Astrocyte of the spinal cord (primary cell): ENCODE measurements at regions not wholly inside any gene's neighbourhood (a gene's known extent, or its start where the extent isn't known, plus 50 kb on each side); places are given as distances from the start of the nearest gene placed in this dataset.

Experiments
- DNase-seq: peaks from one replicate; pipeline ENCODE4 v3.0.0; 2011; ENCODE audit warnings: low read depth, low spot score
- H3K4me3 ChIP-seq: 2 replicates; pipeline ENCODE4 v1.5.1; 2011; ENCODE audit warnings: low read depth, mild to moderate bottlenecking, low read length, moderate library complexity
- in situ Hi-C: cut with HindIII; loops from 2 replicates; pipeline ENCODE4 v1.10.0; 2017; ENCODE audit warnings: low sequenced_read_pairs
- TF ChIP-seq, protein P1 (sequence below): IDR thresholded peaks from 2 replicates; pipeline ENCODE4 v1.5.1; 2012; ENCODE audit warnings: low read depth, mild to moderate bottlenecking, low read length, inconsistent platforms

DNA sequence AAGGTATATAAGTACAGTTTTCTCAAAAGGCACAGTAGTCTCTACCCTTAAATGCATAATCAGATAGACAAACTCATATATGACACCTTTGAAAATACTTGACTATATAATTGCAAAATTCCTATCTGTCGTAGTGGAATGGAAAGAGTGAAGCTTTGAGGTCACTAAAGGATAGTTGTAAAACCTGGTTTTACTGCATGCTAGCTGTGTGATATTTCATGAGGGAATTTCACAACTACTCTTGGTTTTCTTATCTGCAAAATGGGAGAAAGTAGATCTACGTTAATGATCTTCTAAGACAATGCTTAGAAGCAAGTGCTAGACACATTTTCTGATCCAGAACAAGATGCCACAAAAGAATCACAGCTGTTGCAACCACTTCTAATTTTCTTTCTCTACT lies 332.2 kb downstream of the AASDHPPT start:
- no peak for DNase-seq
- no peak overlapping the region for H3K4me3 ChIP-seq
- in situ Hi-C loops: no loop called here
- TF ChIP-seq, protein P1, sequence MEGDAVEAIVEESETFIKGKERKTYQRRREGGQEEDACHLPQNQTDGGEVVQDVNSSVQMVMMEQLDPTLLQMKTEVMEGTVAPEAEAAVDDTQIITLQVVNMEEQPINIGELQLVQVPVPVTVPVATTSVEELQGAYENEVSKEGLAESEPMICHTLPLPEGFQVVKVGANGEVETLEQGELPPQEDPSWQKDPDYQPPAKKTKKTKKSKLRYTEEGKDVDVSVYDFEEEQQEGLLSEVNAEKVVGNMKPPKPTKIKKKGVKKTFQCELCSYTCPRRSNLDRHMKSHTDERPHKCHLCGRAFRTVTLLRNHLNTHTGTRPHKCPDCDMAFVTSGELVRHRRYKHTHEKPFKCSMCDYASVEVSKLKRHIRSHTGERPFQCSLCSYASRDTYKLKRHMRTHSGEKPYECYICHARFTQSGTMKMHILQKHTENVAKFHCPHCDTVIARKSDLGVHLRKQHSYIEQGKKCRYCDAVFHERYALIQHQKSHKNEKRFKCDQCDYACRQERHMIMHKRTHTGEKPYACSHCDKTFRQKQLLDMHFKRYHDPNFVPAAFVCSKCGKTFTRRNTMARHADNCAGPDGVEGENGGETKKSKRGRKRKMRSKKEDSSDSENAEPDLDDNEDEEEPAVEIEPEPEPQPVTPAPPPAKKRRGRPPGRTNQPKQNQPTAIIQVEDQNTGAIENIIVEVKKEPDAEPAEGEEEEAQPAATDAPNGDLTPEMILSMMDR: no peak

DNA sequence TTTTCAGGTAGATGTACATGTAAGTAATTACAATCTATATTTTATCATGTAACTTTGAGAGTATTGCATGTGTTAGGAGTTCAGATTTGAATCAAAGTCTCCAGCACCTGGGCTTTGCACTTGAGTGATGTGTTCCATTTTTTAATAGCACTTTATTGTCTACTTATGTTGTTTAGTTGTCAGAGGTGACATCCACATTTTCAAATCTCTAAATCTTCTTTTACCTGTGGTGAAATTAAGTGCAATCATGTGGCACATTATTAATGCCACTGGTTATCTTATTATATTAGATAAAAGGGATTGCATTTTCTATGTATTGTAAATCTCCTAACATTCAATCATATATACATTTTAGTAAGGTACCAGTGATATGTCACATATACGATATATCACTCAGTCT lies 333.4 kb downstream of the AASDHPPT start:
- no peak overlapping the region for H3K4me3 ChIP-seq
- in situ Hi-C loops: no loop called here
- TF ChIP-seq, protein P1: no peak
- no peak for DNase-seq

DNA sequence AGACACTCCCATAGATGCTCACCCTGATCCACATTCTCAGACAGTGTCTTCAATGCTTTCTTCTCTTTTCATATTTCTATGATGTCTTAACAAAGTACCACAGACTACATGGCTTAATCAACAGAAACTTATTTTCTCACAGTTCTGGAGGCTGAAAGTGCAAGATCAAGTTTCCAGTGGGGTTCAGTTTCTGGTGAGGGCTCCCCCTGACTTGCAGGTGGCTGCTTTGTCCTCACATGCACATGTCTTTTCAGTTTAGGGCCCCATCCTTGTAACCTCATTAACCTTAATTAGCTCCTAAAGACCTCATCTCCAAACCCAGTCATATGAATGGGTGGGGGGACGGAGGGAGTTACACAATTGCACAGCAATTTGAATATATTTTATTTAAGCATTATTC lies 335.8 kb downstream of the AASDHPPT start:
- no peak overlapping the region for H3K4me3 ChIP-seq
- DNase-seq: no peak
- TF ChIP-seq, protein P1: no peak
- in situ Hi-C loops: no loop called here

DNA sequence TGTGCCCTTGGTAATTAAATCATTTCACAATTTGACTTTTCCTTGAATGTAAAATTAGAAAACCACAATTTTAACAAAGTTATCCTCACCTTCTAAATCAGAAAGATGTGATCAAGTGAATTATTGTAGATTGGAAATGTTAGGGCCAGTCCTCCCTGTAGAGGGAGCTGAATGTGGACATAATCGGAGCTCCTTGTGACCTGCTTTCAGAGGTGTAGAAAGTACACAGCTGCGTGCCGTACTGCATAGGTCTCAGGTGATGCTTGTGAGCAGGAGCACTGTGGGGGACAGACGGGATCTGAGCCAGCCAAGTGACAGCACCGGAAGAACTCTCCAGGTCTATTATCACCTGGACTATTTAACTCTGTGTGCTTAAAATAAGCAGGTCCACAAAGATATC lies 338.0 kb downstream of the AASDHPPT start:
- TF ChIP-seq, protein P1: no peak
- no peak overlapping the region for H3K4me3 ChIP-seq
- no peak for DNase-seq
- in situ Hi-C loops: no loop called here

DNA sequence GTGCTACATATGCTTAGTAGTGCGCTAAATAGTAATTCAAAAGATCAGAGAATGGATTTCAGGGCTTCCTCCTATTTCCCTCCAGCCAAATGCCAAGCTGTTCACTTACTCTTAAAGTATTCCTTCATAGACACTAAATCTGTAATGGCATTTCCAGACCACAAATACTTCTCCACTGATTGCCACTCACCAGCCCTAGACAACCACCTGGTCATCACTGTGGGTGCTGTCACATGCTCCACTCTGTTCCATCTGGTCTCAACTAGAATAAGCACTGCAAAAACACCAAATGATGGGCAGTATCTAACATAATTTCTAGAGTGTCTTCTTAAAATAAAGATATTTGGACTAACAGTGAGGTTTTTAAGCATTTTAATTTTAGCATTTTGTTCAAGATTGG lies 341.3 kb downstream of the AASDHPPT start:
- TF ChIP-seq, protein P1: no peak
- no peak for DNase-seq
- H3K4me3 ChIP-seq: no peak overlapping the region
- in situ Hi-C loops: no loop called here

DNA sequence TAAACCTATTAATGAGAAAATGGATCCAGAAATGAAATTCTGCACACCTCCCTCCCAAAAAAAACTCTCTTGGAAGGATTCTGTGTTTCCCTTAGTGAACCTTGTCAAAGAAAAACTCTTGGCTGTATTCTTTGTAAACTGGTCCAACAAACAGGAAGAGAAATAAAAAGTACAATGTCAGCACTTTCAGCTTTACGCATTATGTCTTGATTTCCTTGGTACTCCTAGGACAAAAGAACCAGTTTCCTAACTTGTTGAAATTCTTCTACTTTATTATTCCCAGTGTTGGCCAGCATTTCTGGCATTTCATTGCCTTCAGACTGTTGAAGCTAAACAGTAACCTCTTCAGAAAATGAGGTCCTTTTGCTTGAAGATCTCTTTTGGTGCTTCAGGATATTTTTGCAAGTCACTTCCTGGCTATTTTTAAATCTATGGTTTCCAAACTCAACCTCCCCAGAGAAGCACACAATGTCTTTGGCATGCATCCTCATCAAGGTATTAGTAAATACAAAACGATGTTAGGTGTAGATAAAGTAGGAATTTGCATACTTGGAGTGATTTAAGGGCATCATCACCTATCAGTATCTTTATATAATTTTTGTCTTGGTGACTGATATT lies 342.7 kb downstream of the AASDHPPT start:
- in situ Hi-C loops: no loop called here
- no peak overlapping the region for H3K4me3 ChIP-seq
- TF ChIP-seq, protein P1: no peak
- DNase-seq: no peak

DNA sequence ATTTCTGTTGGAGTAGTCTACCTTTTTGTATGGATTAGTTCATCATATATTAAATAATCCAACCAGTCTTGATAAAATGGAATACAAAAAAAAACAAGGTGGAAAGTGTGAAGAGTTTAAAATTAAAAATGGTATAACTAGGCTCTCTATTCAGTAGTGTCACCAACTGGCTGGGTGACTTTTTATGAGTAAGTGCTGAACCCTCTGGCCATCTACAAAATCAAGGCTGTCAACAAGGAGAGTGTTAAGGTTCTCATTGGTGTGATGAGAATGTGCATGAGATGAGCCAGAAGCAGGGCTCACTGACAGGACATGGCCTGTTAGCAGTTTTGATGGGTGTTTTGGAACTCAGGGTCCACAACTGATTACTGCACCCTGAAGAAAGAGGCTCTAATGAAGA lies 343.2 kb downstream of the AASDHPPT start:
- DNase-seq: no peak
- H3K4me3 ChIP-seq: no peak overlapping the region
- in situ Hi-C loops: no loop called here
- TF ChIP-seq, protein P1: no peak
